ENCODE measurements at regions not wholly inside any gene's neighbourhood (a gene's known extent, or its start where the extent isn't known, plus 50 kb on each side); places are given as distances from the start of the nearest gene placed in this dataset.

DNA sequence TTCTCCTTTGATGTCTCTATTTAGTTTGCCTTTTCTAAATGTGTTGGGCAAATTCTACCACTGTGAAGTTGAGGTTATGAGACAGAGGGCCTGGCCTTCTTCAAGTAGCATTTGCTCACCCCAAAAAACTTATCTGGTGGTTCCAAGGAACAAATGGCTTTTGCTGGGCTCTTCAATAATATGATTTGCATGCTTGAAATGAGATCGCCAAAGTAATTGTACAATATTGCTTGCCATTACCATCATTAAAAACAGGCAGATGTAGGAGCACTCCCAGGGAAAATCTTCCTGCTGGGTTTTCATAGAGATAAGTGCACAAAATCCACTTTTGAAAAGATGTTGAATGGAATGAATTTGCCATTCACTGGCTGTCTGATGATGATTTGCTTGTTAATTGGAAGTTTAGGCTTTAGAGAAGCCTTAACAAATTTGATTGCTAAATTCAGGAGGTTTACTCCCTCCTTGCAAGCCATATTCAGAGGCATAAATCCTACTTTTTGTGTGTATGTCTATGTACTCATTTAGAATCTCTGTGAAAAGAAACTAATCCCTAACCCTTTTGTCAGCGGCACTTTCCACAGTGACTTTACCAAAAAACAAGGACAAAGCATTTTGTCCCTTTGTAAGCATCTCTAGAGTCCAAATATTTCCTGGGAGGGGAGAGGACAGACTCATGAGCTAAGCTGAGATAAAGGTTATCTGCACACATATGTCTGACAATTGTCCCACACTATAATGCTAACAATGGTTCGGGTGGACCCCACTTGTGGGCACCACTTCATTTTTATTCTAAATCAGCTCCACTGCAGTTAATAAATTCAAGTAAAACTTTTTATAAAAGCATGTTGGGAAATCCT, 240.8 kb upstream of the PIK3C3 start:
- no peaks in the 10 kb centered on the region for H3K27me3 ChIP-seq (ENCODE audit: control insufficient read depth in 2 of 2, insufficient read depth in 2 of 2, low read length in 2 of 2)
- H3K27ac ChIP-seq (ENCODE audit: insufficient read depth, low read depth, low read length): no peak overlapping the region
- no peaks in the 10 kb centered on the region for H3K9me3 ChIP-seq (replicated peaks; ENCODE audit: control insufficient read depth, insufficient read depth, low read length)
- intact Hi-C loops (cut with micrococcal nuclease): no loop called here
- H4K20me1 ChIP-seq (replicated peaks; ENCODE audit: control insufficient read depth, extremely low read depth, insufficient read depth, low read length): no peaks in the 10 kb centered on the region
- H3K4me3 ChIP-seq (replicated peaks in 1 of 3; ENCODE audit: insufficient read depth in 1 of 3, low read depth in 1 of 3, low read length in 3 of 3): no peak overlapping the region
- no peak for DNase-seq (ENCODE audit: low read depth, low spot score)
- H3K9me1 ChIP-seq (replicated peaks; ENCODE audit: control insufficient read depth, extremely low read depth, insufficient read depth, low read length): no peaks in the 10 kb centered on the region
- BruUV-seq (replicated peaks): no TSS peak
- H3K79me2 ChIP-seq (ENCODE audit: control insufficient read depth, insufficient read depth, low read length): no peaks in the 10 kb centered on the region
- TF ChIP-seq, protein P1, sequence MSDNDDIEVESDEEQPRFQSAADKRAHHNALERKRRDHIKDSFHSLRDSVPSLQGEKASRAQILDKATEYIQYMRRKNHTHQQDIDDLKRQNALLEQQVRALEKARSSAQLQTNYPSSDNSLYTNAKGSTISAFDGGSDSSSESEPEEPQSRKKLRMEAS (IDR thresholded peaks at IDR 0.05; ENCODE audit: insufficient read depth, insufficient read length): no peak
- no peak for TF ChIP-seq MYC (IDR thresholded peaks at IDR 0.05; ENCODE audit: low read depth, low read length)
- no peaks in the 10 kb centered on the region for H3K36me3 ChIP-seq (ENCODE audit: control insufficient read depth in 2 of 2, extremely low read depth in 1 of 2, insufficient read depth in 2 of 2, low read length in 2 of 2)
- no peak overlapping the region for H3K9ac ChIP-seq (replicated peaks; ENCODE audit: extremely low read depth, insufficient read depth, low read length)
- no peak for FAIRE-seq
- dilution Hi-C loops (cut with MboI; ENCODE audit: extremely low pct_ligation_motif_present, low sequenced_read_pairs): no loop called here
- H3K4me1 ChIP-seq (ENCODE audit: control insufficient read depth, extremely low read depth, insufficient read depth, low read length): no peaks in the 10 kb centered on the region
- ChIA-PET POLR2A (no interaction called here), CTCF (no interaction called here)
- no peak overlapping the region for H2AFZ ChIP-seq (ENCODE audit: low read depth, low read length)
- H3K4me2 ChIP-seq (ENCODE audit: insufficient read depth, low read length): no peak overlapping the region

DNA sequence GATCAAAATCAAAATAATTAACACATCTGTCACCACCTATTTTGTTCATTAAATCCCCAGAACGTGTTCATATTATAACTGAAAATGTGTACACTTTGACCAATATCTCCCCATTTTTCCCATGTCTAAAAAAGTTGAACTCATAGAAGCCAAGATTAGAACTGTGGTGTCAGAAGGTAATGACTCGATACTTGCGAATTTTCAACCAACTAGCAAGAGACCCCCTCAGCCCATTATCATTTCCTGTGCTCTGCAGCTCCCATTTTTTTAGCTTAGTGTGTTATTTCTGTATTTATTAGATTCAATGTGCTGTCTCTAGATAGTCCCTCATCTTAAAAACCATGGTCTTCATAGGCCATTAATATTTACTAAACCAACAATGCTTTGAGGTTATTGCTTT, 248.7 kb upstream of the PIK3C3 start:
- FAIRE-seq (no peak), DNase-seq (ENCODE audit: low read depth, low spot score) (no peak)
- no peak overlapping the region for H2AFZ ChIP-seq (ENCODE audit: low read depth, low read length)
- H3K4me2 ChIP-seq (ENCODE audit: insufficient read depth, low read length): no peak overlapping the region
- peaks cover 12% of the 10 kb centered on the region for H3K4me1 ChIP-seq (ENCODE audit: control insufficient read depth, extremely low read depth, insufficient read depth, low read length)
- POLR2A ChIA-PET: no interaction called here
- no peaks in the 10 kb centered on the region for H3K9me3 ChIP-seq (replicated peaks; ENCODE audit: control insufficient read depth, insufficient read depth, low read length)
- CTCF ChIA-PET: no interaction called here
- H3K9ac ChIP-seq (replicated peaks; ENCODE audit: extremely low read depth, insufficient read depth, low read length): no peak overlapping the region
- H3K9me1 ChIP-seq (replicated peaks; ENCODE audit: control insufficient read depth, extremely low read depth, insufficient read depth, low read length): no peaks in the 10 kb centered on the region
- no peaks in the 10 kb centered on the region for H3K36me3 ChIP-seq (ENCODE audit: control insufficient read depth in 2 of 2, extremely low read depth in 1 of 2, insufficient read depth in 2 of 2, low read length in 2 of 2)
- H4K20me1 ChIP-seq (replicated peaks; ENCODE audit: control insufficient read depth, extremely low read depth, insufficient read depth, low read length): no peaks in the 10 kb centered on the region
- BruUV-seq (replicated peaks): no TSS peak
- no peaks in the 10 kb centered on the region for H3K79me2 ChIP-seq (ENCODE audit: control insufficient read depth, insufficient read depth, low read length)
- no peak for TF ChIP-seq GATA2 (IDR thresholded peaks at IDR 0.05; ENCODE audit: insufficient read depth, insufficient read length, low read depth, low read length)
- TF ChIP-seq MYC (IDR thresholded peaks at IDR 0.05; ENCODE audit: low read depth, low read length): no peak
- TF ChIP-seq, protein P2, sequence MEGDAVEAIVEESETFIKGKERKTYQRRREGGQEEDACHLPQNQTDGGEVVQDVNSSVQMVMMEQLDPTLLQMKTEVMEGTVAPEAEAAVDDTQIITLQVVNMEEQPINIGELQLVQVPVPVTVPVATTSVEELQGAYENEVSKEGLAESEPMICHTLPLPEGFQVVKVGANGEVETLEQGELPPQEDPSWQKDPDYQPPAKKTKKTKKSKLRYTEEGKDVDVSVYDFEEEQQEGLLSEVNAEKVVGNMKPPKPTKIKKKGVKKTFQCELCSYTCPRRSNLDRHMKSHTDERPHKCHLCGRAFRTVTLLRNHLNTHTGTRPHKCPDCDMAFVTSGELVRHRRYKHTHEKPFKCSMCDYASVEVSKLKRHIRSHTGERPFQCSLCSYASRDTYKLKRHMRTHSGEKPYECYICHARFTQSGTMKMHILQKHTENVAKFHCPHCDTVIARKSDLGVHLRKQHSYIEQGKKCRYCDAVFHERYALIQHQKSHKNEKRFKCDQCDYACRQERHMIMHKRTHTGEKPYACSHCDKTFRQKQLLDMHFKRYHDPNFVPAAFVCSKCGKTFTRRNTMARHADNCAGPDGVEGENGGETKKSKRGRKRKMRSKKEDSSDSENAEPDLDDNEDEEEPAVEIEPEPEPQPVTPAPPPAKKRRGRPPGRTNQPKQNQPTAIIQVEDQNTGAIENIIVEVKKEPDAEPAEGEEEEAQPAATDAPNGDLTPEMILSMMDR (IDR thresholded peaks at IDR 0.05; ENCODE audit: extremely low read depth in 1 of 2, insufficient read depth in 1 of 2, low read depth in 1 of 2, low read length in 2 of 2): no peak
- no peaks in the 10 kb centered on the region for H3K27me3 ChIP-seq (ENCODE audit: control insufficient read depth in 2 of 2, insufficient read depth in 2 of 2, low read length in 2 of 2)
- dilution Hi-C loops (cut with MboI; ENCODE audit: extremely low pct_ligation_motif_present, low sequenced_read_pairs) (no loop called here), intact Hi-C loops (cut with micrococcal nuclease) (no loop called here)
- H3K27ac ChIP-seq (ENCODE audit: insufficient read depth, low read depth, low read length): no peak overlapping the region
- no peak overlapping the region for H3K4me3 ChIP-seq (replicated peaks in 1 of 3; ENCODE audit: insufficient read depth in 1 of 3, low read depth in 1 of 3, low read length in 3 of 3)

All from endothelial cell of umbilical vein (primary cell).